ENCODE measurements at regions not wholly inside any gene's neighbourhood (a gene's known extent, or its start where the extent isn't known, plus 50 kb on each side); places are given as distances from the start of the nearest gene placed in this dataset.

- TF ChIP-seq ISL1 (CRISPR knock-in tag; IDR thresholded peaks at IDR 0.05) (no peak), PPARA (CRISPR knock-in tag; IDR thresholded peaks at IDR 0.05; ENCODE audit: borderline replicate concordance) (no peak)
Observed at GRCh38 chr5:98072921-98073320, 700.5 kb upstream of the RGMB start.
